RWPE1 (cell line): ENCODE measurements at regions not wholly inside any gene's neighbourhood (a gene's known extent, or its start where the extent isn't known, plus 50 kb on each side); places are given as distances from the start of the nearest gene placed in this dataset.

Experiments
- CTCF ChIA-PET: fragments of 350-600 bp; sonication (Branson Sonifier 250); formaldehyde crosslinking; extraction: SDS; loops from one replicate; lab custom pipeline; 2021; lab: Yijun Ruan, JAX
- POLR2A ChIA-PET: fragments of 400-600 bp; formaldehyde crosslinking; extraction: SDS; loops from one replicate; lab custom pipeline; 2020; ENCODE audit warnings: antibody characterized with exemption; ENCODE audit not compliant: low non-redundant PET; lab: Yijun Ruan, JAX
- DNase-seq: peaks from one replicate; pipeline ENCODE4 v3.0.0; 2012; ENCODE audit warnings: low spot score
- H3K27ac ChIP-seq: fragments of 450-650 bp; 2 replicates; pipeline ENCODE4 v1.5.1; 2017
- CTCF ChIP-seq: fragments of 450-650 bp; conservative IDR thresholded peaks from 2 replicates; pipeline ENCODE4 v1.5.1; 2017; ENCODE audit warnings: low read depth, mild to moderate bottlenecking

GRCh38 chr18:33873112-33873511 is 295.1 kb downstream of the ASXL3 start:
- H3K27ac ChIP-seq: no peak overlapping the region
- DNase-seq: no peak
- ChIA-PET POLR2A (no interaction called here), CTCF (no interaction called here)
- no peak for TF ChIP-seq CTCF

GRCh38 chr18:33871363-33872025 is 293.5 kb downstream of the ASXL3 start:
- POLR2A ChIA-PET: no interaction called here
- CTCF ChIA-PET: no interaction called here
- H3K27ac ChIP-seq: no peak overlapping the region
- no peak for DNase-seq
- TF ChIP-seq CTCF: no peak

- POLR2A ChIA-PET: no interaction called here
- TF ChIP-seq CTCF: no peak
- no peak for DNase-seq
- CTCF ChIA-PET: no interaction called here
- H3K27ac ChIP-seq: no peak overlapping the region
Measured at GRCh38 chr18:33870059-33870458, 292.0 kb downstream of the ASXL3 start.

GRCh38 chr18:33866386-33866785 is 288.4 kb downstream of the ASXL3 start:
- ChIA-PET CTCF (interaction anchor here (0.6 kb wide), 1 partner anchor 89 kb away, joined by 3 read pairs; no protein-coding TSS in a partner anchor), POLR2A (no interaction called here)
- no peak for DNase-seq
- no peak overlapping the region for H3K27ac ChIP-seq
- TF ChIP-seq CTCF: no peak

- ChIA-PET POLR2A (no interaction called here), CTCF (no interaction called here)
- no peak for TF ChIP-seq CTCF
Measured at GRCh38 chr18:33863912-33864311, 285.9 kb downstream of the ASXL3 start.

GRCh38 chr18:33854827-33855139 is 276.8 kb downstream of the ASXL3 start:
- CTCF ChIA-PET: no interaction called here
- no peak overlapping the region for H3K27ac ChIP-seq
- no peak for TF ChIP-seq CTCF
- DNase-seq: no peak
- POLR2A ChIA-PET: no interaction called here

More at GRCh38 chr18:33863912-33864311, 285.9 kb downstream of the ASXL3 start:
- H3K27ac ChIP-seq: no peak overlapping the region
- no peak for DNase-seq
